ENCODE measurements at regions not wholly inside any gene's neighbourhood (a gene's known extent, or its start where the extent isn't known, plus 50 kb on each side); places are given as distances from the start of the nearest gene placed in this dataset.

DNA sequence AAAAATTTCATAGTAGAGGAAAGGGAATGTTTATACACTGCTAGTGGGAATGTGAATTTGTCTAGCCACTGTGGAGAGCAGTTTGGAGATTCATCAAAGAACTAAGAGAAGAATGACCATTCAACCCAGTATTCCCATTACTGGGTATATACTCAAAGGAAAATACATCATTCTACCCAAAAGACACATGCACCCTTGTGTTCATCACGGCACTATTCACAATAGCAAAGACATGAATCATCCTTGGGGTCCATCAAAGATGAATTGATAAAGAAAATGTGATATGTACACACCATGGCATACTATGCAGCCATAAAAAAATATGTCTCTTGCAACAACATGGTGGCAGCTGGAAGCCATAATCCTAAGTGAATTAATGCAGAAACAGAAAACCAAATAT, 825.7 kb downstream of the TNS3 start:
- TF ChIP-seq POLR2A (IDR thresholded peaks at IDR 0.05): no peak
- TF ChIP-seq CTCF (IDR thresholded peaks at IDR 0.05): no peak
